ENCODE measurements at regions not wholly inside any gene's neighbourhood (a gene's known extent, or its start where the extent isn't known, plus 50 kb on each side); places are given as distances from the start of the nearest gene placed in this dataset.
A peak's percentile ranks its signal among the peaks of the same experiment; 100 is the strongest.

DNA sequence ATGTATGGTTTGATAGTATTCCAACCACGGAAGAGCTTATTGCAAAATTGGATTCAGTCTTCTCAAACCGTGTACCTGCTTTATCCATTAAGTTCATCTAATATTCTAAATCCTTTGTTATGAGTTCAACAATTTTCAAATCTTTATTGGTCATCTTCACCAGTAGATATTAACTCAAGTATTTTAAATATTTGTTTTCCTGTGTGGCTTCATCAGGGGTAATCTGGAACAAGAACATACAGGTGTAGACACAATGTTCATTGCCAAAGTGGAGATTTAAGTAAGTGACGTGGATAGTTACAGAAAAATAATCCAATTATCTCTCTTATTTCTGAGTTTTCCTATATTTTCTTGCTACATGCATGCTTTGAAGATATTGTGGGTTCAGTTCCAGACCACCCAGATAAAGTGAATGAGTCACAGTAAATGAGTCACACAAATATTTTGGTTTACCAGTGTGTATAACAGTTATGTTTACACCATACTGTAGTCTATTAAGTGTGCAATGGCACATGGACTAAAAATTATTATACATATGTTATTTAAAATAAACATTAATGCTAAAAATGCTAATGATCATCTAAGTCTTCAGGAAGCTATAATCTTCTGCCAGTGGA lies 429.0 kb upstream of the POT1 start:
- Histone ChIP-seq H3K36me3 (ENCODE audit: control insufficient read depth, low read length) (no peaks in the 10 kb centered on the region), H3K79me2 (ENCODE audit: control insufficient read depth, low read length) (no peaks in the 10 kb centered on the region), H3K27ac (ENCODE audit: low read depth, low read length) (no peak overlapping the region), H3F3A (ENCODE audit: control insufficient read depth, insufficient read depth) (no peaks in the 10 kb centered on the region), H3K4me3 (ENCODE audit: low read length) (no peak overlapping the region), H3K9me3 (ENCODE audit: control insufficient read depth, insufficient read depth, low read length) (no peaks in the 10 kb centered on the region), H3K9me2 (replicated peaks; ENCODE audit: control insufficient read depth, low read length) (no peaks in the 10 kb centered on the region), H3K4me1 (ENCODE audit: control insufficient read depth, low read length) (peaks cover 34% of the 10 kb centered on the region), H4K20me1 (ENCODE audit: control insufficient read depth, insufficient read depth, low read depth, low read length) (no peaks in the 10 kb centered on the region), H3K4me2 (ENCODE audit: low read length) (no peak overlapping the region), H3K27me3 (ENCODE audit: control insufficient read depth, low read length) (no peaks in the 10 kb centered on the region)
- no peak for TF ChIP-seq EZH2phosphoT487 (IDR thresholded peaks at IDR 0.05; ENCODE audit: borderline replicate concordance, low read length)
- TF ChIP-seq, protein P1, sequence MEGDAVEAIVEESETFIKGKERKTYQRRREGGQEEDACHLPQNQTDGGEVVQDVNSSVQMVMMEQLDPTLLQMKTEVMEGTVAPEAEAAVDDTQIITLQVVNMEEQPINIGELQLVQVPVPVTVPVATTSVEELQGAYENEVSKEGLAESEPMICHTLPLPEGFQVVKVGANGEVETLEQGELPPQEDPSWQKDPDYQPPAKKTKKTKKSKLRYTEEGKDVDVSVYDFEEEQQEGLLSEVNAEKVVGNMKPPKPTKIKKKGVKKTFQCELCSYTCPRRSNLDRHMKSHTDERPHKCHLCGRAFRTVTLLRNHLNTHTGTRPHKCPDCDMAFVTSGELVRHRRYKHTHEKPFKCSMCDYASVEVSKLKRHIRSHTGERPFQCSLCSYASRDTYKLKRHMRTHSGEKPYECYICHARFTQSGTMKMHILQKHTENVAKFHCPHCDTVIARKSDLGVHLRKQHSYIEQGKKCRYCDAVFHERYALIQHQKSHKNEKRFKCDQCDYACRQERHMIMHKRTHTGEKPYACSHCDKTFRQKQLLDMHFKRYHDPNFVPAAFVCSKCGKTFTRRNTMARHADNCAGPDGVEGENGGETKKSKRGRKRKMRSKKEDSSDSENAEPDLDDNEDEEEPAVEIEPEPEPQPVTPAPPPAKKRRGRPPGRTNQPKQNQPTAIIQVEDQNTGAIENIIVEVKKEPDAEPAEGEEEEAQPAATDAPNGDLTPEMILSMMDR (IDR thresholded peaks at IDR 0.05; ENCODE audit: low read depth, low read length, poor library complexity, severe bottlenecking): no peak

DNA sequence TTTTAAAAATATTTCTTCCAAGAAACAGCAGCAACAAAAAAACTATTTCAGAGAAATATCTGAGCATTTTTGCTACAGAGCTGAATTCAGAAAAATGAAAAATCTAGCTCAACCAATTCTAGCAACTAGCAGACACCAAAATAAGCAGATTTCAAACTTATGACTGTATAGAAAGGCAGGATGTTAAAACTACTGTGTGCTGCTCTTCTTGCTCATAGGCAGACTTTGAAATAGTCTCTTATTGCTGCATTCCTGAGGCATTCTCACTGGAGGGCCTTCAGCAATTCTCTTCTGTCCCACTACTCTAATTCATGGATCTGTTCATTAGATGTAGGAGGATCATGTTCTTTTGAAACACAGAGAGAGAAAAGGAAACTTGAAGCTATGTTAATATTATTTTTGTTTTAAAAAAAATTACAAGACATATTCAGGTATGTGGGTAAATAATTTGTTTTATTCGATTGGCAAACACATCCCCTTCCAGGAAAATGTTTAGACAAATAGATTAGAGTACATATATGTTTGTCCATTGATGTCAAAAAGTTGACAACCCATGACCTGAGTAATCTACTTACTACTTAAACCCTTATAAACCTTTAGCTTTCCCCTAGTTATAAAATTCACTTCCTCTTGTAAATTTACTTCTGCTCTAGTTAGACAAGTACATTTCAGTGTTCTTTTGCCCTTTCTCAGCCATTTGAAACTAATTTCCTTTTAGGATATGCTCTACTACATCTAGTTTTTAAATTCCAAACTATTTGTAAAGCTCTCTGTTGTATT lies 428.2 kb upstream of the POT1 start:
- Histone ChIP-seq H3K9me2 (replicated peaks; ENCODE audit: control insufficient read depth, low read length) (no peaks in the 10 kb centered on the region), H3K36me3 (ENCODE audit: control insufficient read depth, low read length) (no peaks in the 10 kb centered on the region), H3K4me3 (ENCODE audit: low read length) (no peak overlapping the region), H3K4me2 (ENCODE audit: low read length) (no peak overlapping the region), H3K27ac (ENCODE audit: low read depth, low read length) (no peak overlapping the region), H3K4me1 (ENCODE audit: control insufficient read depth, low read length) (peaks cover 34% of the 10 kb centered on the region), H4K20me1 (ENCODE audit: control insufficient read depth, insufficient read depth, low read depth, low read length) (no peaks in the 10 kb centered on the region), H3F3A (ENCODE audit: control insufficient read depth, insufficient read depth) (no peaks in the 10 kb centered on the region), H3K79me2 (ENCODE audit: control insufficient read depth, low read length) (no peaks in the 10 kb centered on the region), H3K9me3 (ENCODE audit: control insufficient read depth, insufficient read depth, low read length) (no peaks in the 10 kb centered on the region), H3K27me3 (ENCODE audit: control insufficient read depth, low read length) (no peaks in the 10 kb centered on the region)
- TF ChIP-seq EZH2phosphoT487 (IDR thresholded peaks at IDR 0.05; ENCODE audit: borderline replicate concordance, low read length): no peak
- TF ChIP-seq, protein P1 (IDR thresholded peaks at IDR 0.05; ENCODE audit: low read depth, low read length, poor library complexity, severe bottlenecking): no peak

DNA sequence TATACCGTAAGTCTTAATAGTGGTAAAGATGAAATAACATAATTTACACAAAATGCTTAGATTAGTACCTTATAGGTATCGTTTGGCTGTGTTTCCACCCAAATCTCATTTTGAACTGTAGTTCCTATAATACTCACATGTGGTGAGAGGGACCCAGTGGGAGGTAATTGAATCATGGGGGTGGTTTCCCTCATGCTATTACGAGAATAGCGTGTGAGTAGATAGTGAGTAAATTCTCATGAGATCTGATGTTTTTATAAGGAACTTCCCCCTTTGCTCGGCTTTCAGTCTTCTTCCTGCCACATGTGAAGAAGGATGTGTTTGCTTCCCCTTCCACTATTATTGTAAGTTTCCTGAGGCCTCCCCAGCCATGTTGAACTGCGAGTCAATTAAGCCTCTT lies 426.3 kb upstream of the POT1 start:
- peak overlapping the region; percentile 53 for H3K27ac ChIP-seq (ENCODE audit: low read depth, low read length)
- TF ChIP-seq, protein P1 (IDR thresholded peaks at IDR 0.05; ENCODE audit: low read depth, low read length, poor library complexity, severe bottlenecking): no peak
- TF ChIP-seq EZH2phosphoT487 (IDR thresholded peaks at IDR 0.05; ENCODE audit: borderline replicate concordance, low read length): no peak
- H3K9me2 ChIP-seq (replicated peaks; ENCODE audit: control insufficient read depth, low read length): no peaks in the 10 kb centered on the region
- H3K4me3 ChIP-seq (ENCODE audit: low read length): peak overlapping the region; percentile 39
- no peaks in the 10 kb centered on the region for H3K79me2 ChIP-seq (ENCODE audit: control insufficient read depth, low read length)
- H3K4me1 ChIP-seq (ENCODE audit: control insufficient read depth, low read length): peaks cover 43% of the 10 kb centered on the region
- H3K4me2 ChIP-seq (ENCODE audit: low read length): peak overlapping the region; percentile 37
- H4K20me1 ChIP-seq (ENCODE audit: control insufficient read depth, insufficient read depth, low read depth, low read length): no peaks in the 10 kb centered on the region
- no peaks in the 10 kb centered on the region for H3K9me3 ChIP-seq (ENCODE audit: control insufficient read depth, insufficient read depth, low read length)
- H3K36me3 ChIP-seq (ENCODE audit: control insufficient read depth, low read length): no peaks in the 10 kb centered on the region
- H3K27me3 ChIP-seq (ENCODE audit: control insufficient read depth, low read length): no peaks in the 10 kb centered on the region
- no peaks in the 10 kb centered on the region for H3F3A ChIP-seq (ENCODE audit: control insufficient read depth, insufficient read depth)

All from DOHH2 (cell line).